Fibroblast of skin of right biceps (primary cell): ENCODE measurements at regions not wholly inside any gene's neighbourhood (a gene's known extent, or its start where the extent isn't known, plus 50 kb on each side); places are given as distances from the start of the nearest gene placed in this dataset.

Source experiments
- DNase-seq: peaks from one replicate; pipeline ENCODE4 v3.0.0-alpha.2; 2013

DNA sequence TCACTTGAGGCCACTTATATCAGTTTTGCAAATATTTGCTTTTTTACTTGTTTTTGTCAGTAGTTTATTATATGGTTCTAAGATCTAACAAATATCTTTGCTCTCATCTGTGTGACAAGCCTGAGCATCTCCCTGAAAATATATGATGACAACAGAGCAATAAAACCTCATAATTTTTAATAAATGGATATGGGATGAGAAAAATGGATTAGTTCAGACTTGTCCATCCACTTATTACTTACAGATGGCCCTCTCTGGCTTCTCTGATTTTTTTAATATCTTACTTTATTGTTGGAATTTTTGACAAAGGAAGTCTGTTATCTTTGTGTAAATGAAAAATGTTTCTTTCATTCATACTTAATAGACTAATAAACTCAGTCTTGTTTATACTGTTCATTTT is 491.4 kb upstream of the RAG2 start:
- no peak for DNase-seq

DNA sequence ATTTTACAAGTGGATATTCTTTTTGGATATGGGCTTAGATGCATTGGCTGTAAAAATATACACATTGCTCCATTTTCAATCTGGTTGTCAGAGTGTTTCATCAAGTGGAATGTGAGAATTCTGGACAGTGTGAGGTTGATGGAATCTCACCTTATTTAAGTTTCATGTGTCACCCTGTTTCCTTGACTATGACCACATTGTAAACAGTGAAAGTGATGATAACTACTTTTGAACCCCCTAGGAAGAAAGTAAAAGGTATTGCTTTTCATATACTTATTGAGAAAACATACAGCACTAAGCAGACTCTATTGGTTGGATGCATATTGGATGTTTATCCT is 490.5 kb upstream of the RAG2 start:
- DNase-seq, result no peak

DNA sequence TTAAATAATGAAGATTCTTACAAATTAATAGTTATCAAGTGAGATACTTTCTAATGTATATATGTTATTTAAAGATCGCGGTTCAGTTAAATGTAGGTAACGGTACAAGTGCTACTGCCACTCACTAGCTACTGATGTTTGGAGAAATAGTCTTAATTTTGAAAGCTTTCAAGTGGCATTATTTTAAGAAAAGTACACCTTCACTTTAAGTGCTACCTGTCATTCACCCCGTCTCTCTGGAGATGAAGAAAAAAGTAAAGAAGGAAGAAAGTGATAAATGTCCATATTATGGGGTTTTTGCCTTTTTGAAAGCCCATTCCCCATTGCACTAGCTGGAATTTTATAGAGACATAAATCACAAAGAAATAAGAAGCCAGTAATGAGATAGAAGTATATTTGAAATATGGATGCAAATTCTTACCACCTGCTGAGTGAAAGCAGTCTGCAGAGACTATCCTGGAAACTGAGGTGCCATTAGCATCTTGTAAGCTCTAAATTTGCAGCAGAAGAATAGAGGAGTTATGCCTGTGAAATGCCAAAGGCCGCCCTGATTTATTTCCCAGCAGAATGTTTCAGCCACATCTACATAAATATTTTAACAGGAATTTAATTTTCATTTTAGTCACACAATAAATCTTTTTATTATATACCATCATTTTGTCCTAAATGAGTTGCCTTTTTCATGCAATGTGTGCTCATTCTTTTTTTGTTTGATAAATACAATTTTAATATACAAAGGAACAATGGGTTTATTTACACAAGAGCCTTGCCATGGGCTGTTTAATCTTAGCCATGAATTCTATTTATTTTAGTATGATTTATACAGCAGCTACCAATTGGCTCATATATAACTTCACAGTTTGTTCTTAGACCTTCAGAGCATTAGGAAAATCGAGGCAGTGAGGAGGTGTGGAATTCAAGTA is 489.9 kb upstream of the RAG2 start:
- no peak for DNase-seq

DNA sequence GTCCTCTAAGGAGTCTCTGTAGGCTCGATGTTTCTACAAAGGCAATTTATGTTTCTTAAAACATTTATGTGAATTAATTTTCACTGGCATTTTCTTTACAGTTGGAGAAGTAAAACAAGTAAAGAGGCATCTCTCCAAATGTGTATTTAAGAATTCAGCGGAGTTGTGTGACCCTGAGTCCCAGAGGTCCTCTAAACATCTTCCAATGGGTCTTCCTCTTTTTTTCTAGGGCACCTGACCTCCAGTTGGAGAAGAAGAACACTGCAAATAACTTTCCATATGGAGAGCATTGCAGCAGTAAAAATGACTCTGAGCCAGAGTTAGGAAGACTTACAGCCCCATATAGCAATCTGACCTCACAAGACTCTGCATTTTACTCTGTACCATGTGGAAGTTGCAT is 480.5 kb upstream of the RAG2 start:
- DNase-seq, result no peak

DNA sequence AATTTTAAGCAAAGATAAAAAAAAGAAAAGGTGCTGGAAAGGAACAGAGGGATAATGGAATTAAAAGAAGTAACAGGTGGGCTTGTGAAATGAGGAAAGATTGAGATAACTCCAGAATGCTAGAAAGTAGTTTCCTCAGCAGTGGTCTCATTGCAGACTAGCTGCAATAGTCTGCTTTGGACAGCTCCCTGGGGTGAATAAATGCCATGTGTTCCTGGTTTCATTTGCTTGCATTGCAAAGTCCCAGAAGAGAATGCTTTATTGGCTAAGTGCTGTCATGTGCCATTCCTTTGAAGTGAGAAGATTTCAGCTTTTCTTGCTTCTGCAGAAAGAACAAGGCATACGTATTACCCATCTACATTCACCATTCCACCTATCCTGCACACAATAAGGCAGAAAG is 478.8 kb upstream of the RAG2 start:
- DNase-seq, result no peak

DNA sequence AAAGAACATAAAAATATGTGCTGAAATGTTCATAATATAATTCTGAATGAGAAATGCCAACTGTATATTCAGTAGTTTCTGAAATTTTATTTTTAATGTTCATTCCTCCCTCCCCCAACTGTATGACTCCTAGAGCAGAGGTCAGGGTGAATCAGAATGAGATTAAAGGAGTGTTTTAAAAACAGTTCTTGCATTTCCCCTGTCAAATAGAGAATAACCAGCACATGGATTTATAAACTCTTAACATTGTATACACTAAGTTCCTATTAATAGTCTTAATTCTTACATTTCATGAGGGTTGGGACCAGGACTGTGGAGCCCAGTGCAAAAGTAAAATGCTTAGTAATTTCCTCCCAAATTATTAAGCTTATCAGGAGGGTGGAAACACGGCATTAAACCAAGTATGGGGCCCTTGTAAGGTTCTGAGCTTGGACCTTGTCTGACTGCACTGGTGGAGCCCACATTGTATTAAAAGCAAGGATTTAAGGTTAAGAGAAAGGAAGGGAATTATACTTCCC is 474.6 kb upstream of the RAG2 start:
- no peak for DNase-seq

DNA sequence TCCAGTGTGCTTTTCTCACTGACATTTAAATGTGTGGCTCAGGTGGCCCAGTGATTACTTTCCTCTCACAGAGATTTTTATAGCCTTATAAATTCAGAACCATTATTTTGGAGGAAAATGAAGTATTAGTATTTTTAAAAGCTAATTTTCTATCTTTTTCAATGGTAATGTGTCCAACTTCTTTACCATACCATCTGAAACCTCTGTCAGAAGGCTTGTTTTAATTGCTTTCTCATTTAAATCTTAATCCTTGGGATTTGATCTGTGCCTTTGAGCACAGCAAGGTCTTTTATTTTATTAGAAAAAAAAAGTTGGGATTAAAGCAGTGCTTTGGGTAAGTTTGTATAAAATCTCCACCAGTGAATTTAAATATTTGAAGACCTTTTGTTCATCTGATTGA is 452.3 kb upstream of the RAG2 start:
- DNase-seq, result no peak

DNA sequence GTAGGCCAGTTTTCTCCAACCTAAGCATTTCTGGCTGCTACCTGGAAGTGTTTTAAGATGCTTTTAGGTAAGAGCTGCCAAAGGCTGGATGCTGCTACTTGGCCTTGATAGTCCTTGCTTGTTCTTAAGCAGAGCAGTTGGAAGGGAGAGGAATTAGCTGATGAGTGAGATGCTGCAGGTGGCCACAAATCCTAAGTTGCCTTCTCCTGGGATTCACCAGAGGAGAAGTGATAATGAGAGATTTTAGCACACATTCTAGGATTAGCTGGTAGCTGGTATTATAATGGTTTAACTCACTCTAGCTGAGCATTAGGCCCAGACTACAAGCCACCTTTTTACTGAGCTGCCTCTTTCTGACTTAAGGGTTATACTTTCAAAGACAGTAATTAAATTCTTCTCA is 442.9 kb upstream of the RAG2 start:
- DNase-seq, result no peak

DNA sequence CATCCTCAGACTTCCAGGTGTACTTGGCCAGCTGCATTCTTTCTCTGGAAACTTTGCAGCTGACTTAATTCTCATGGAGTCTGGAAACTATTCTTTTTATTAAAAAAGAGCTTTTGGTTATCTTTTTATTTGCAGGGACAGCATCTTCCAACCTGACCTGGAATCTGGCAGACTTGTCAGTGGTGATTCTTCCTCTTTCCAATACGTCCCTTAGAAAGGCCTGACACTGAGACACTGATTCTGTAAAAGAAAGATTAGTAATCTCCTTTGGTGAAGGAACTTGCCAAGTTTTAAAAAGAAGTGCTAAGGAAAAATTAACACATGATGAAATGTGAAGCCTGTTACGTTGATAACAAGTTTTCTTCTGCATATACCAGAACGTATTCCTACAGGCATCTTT is 440.9 kb upstream of the RAG2 start:
- no peak for DNase-seq

DNA sequence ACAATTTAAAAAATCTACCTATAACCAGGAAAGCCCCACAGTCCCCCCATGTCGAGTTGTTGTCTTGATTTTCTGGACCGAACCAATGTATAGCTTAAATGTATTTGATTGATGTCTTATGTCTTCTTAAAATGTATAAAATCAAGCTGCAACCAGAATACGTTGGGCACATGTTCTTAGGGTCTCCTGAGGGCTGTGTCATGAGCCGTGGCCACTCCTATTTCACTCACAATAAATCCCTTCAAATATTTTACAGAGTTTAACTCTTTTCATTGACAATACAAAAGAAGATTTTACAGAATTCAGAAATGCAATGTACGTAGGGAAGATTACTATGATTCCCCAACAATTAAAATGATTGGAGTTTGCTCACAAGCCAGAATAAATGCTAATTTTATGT is 428.7 kb upstream of the RAG2 start:
- DNase-seq, result no peak

DNA sequence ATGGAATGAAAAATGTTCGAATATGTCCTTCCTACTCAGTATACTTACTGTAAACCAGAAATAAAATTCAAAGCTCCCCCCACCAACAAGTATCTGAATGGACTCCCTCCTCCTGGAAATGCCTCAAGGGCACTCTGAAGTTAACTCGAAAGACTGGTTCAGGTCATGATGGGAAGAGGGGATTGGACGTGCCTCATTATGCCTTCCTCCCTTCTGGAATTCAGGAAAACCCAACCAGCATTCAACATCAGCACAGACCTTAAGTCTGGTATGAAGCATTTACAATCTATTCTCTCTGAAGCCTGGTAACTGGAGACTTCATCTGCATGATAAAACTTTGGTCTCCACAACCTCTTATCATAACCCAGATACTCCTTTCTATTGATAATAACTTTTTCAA is 428.3 kb upstream of the RAG2 start:
- no peak for DNase-seq

DNA sequence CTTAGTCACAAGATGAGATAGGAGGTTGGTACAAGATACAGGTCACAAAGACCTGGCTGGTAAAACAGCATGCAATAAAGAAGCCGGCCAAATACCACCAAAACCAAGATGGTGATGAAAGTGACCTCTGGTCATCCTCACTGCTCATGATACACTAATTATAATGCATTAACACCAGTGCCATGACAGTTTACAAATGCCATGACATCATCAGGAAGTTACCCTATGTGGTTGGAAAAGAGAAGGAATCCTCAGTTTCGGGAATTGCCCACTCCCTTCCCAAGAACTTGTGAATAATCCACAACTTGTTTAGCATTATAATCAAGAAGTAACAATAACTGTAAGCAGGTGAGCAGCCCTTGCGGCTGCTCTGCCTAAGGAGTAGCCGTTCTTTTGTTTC is 408.5 kb upstream of the RAG2 start:
- DNase-seq, result no peak

DNA sequence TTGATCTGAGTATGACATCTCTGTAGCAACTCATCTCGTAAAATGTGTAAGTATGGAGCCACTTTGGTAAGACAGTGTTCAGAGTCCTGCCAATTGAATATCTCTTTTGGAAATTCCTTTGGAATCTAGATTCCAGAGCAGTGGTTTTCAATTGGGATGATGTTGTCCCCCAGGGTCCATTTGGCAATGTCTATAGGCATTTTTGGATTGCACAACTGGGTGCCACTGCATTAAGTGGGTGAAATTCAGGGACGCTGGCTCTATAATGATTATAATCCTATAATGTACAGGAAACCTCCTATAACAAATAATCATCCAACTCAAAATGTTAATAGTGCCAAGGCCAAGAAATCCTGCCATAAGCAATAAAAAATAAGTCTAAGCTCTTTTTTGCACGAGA is 404.8 kb upstream of the RAG2 start:
- no peak for DNase-seq

DNA sequence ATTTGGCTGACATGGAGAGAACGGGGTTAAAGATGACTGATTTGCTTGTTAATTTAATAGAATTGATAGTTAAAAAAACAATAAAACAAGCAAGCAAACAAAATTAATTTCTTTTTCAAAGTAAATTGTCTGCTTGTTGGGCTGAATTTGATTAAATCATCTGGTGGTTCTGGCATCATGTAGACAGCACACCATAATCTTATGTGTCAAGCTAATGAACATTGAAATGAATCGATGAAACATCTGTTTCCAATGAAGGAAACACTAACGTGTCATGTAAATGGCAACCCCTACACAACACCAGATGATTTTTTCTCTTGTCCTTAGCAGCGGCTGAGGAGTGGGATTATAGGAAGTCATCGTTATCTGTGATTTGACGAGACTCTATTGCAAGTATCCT is 399.6 kb upstream of the RAG2 start:
- DNase-seq, result no peak

DNA sequence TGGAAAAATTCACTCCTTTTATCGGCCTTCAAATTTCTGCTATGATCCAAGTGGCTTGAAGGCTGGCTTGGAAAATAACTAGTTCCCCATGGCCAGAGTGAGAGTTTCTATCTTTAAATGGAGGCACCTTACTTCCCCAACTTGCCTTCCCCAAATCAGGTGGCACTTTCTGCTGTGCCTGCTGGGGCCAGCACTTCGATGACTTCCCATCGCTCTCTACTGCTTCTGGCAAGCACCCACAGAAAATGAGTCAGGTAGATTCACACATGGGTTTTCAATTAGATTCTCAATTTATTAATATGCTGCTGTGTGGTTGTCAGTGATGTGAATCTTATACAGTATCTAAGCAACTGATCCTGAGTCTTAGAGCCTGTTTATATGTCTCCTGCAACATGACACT is 398.8 kb upstream of the RAG2 start:
- no peak for DNase-seq

DNA sequence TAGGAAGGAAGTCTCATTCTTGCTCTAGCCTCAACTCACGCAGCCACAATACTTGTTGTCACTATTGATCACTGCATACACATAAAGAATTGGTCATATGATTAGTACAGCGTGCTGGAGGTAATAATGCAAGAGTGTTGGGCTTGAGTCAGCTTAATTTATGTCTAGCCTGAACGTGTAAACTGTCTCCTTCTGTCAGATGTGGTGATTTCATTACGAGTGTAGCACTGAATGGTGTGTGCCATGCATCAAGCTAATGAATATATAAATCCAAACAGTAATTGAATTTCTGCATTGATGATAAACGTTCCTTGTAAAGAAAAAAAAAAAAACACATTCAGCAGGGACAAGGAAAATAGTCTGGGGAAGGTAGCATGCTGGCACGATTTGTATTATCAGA is 396.2 kb upstream of the RAG2 start:
- DNase-seq, result no peak

DNA sequence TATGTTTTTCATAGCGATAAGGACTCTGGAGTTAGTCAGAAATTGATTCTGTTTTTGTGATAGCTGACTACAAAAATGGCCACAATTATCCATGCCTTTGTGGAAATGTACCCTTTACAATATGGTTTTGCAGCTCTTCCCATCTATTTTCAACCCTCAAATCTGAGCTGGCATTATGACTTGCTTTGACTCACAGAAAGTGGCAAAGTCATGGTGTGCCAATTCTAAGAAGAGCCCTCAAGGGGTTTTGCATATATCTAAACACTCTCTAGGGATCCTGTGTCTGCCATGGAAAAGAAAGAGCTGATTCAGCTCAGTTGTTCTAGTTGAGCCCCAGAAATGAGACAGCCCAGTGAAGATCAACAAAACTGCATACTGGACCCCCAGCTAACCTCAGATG is 390.5 kb upstream of the RAG2 start:
- DNase-seq, result no peak

DNA sequence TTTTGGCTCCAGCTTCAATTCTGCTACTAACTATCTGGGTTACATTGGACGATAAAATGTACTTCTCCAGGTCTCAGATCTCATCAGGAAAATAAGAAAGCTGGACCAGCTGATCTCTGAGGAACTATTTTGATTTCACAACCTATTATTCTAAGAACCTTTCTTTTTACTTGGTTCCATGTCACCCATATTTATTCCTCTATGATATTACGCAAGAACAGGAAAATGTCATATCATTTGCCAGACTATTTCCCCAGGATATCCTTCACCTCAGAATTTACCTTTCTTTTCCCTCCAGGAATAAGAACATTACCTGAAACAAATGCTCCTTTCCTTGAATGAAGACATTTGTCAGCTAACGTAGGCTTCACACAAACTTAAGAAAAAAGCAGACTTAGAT is 387.5 kb upstream of the RAG2 start:
- no peak for DNase-seq

DNA sequence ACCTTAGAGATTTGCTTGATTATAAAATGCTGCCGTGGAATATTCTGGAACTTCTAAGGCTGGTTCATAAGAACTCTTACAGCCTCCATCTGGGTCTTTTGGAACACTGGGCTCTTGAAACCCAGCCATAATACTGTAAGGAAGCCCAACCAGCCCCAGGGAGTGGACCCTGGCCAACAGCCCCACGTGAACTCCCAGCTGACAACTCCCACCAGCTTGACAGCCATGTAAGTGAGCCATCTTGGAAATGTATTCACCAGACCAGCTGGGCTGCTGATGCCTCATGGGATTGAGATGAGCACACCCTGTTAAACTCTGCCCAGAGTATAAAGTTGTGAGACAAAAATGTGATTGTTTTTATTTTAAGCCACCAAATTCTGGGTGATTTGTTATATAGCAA is 378.7 kb upstream of the RAG2 start:
- DNase-seq, result no peak

DNA sequence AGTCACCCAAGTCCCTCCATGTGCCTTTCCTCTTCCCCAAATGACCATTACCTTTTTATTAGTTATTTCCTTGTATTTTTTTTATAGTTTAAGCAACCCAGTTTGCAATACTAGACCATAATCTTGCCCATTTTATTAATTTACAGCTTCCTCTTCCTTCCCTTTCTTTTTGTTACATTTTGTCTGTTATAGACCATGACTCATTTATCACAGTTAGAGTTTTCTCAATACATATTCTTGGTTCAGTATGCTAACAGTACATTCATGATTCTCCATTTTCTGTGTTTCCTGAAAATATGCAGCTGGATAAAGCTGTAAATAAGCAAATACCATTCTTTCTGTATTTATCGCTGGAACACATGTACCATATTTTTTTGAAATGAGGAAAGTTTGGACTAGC is 376.7 kb upstream of the RAG2 start:
- no peak for DNase-seq

DNA sequence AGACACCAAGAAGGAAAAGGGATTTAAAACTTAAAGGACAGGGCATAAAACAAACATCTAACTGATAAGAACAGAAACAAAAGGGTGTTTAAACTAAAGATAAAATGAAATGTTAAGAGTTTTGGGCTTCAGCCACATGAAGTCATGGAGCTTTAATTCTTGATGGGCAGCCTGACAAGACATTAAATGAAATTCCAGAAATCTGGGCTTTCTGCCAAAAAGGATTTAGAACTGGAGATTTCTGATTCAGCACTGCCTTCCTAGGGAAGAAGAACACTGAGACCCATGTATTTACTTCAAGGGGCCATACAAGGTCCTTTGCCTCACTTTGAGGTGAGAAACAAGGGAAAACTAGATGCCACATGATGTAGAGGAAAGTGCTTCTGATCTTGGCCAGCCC is 355.9 kb upstream of the RAG2 start:
- peak; percentile 59 for DNase-seq

DNA sequence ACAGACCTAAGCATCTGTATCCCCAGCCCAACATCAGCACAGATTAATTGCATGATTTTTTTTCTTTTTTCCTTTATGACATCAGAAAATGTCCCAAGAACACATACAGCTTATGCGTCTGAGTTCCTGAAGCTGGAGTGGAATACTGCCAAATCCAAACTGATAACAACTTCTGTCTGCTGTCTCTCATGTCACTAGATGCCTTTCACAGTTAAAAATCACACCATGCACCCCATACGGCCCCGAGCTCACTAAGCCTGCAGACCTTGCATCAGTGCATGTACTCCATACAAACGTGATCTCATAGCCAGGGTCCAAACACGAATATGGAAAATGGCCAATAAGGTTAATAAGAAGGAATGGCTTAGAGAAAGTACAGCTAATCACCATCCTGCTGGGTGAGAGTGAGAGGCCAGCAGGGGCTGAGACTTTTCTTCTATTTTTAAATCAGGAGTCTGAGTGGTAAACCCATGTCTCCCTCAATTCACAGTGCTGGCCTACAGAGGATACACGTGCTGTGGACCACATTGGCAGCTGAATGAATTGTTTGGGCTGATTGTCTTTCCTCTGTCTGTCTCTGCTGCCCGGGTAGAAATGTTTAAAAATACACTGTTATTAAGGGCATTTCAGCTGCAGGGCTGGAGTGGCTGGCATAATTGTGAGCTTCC is 350.6 kb upstream of the RAG2 start:
- no peak for DNase-seq

DNA sequence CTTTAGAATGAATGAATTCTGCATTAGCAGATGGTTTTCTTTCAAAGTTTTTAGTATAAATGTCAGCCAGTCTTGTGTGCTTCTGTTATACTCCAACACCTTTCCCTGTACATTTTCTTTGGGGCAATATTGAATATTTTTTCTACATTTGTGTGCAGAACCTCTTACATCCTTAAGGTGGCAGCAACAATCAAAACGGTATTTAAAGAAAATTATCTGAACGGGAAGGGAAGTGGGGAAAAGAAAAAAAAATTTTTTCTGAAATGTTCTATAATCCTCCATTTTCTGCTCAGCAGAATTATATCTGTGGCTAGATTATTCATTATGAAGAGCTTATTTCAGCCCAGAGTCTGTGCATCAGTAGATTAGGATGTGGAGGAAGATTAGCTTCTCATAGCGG is 347.3 kb upstream of the RAG2 start:
- DNase-seq, result peak; percentile 7

DNA sequence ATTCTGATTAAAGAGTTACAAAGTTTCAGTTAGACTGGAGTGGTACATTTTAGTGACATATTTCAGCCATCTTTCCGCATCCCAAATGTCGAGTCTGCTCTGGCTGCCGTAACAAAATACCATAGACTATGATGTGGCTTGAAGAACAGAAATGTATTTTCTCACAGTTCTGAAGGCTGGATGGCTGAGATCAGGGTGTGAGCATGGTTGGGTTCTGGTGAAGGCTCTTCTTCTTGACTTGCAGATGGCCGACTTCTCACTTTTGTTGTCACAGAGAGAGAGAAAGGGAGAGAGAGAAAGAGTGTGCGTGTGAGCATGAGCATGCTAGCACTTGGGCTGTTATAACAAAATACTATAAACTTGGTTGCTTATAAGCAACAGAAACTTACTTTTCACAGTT is 335.4 kb upstream of the RAG2 start:
- DNase-seq, result no peak

DNA sequence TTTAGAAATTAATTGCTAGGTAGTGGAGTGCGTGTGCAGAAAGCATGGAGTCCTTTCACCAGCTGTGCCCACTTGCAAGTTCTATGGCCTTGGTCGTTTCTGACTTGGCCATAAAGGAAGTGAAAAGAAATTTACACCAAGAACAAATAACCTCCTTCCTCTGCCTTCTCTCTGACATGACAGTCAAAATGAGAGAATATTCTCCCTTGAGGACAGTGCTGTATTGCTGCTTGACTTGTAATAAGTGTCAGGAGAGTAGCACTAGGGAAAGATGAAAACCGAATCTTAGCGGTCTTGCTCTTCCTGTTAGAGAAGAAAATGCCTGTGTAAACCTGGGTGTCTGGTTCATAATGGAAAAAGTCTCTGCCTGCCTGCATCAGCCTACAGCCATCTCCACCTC is 333.1 kb upstream of the RAG2 start:
- DNase-seq, result no peak
